Lung (tissue), 11 donors: ENCODE measurements at regions not wholly inside any gene's neighbourhood (a gene's known extent, or its start where the extent isn't known, plus 50 kb on each side); places are given as distances from the start of the nearest gene placed in this dataset.

Experiments used
- ATAC-seq: fragments of 200-7000 bp; cut with Tn5 transposase; one replicate; pipeline ENCODE4 v1.9.1; 2020; ENCODE audit warnings: moderate number of reproducible peaks; ENCODE audit not compliant: insufficient read depth, low FRiP score
- DNase-seq, 3 donors: peaks; one replicate each; pipeline ENCODE4 v3.0.0-alpha.2; 2013 to 2017
- H3K27ac ChIP-seq, 2 donors: one replicate each; pipeline ENCODE4 v1.5.1; 2013; ENCODE audit warnings: mild to moderate bottlenecking in 2 of 2, moderate library complexity in 2 of 2, control low read depth in 1 of 2, inconsistent platforms in 1 of 2, low read depth in 1 of 2, low read length in 1 of 2
- H3K27me3 ChIP-seq, 3 donors: one replicate each; pipeline ENCODE4 v1.5.1; 2013; ENCODE audit warnings: low read length in 2 of 3; ENCODE audit not compliant: control insufficient read depth in 3 of 3, insufficient read depth in 3 of 3
- H3K36me3 ChIP-seq, 4 donors: one replicate each; pipeline ENCODE4 v1.5.1; 2013; ENCODE audit warnings: low read length in 4 of 4, mild to moderate bottlenecking in 1 of 4, moderate library complexity in 1 of 4; ENCODE audit not compliant: control insufficient read depth in 4 of 4, insufficient read depth in 4 of 4
- H3K4me1 ChIP-seq, 5 donors: one replicate each; pipeline ENCODE4 v1.5.1; 2013; ENCODE audit warnings: low read length in 5 of 5, mild to moderate bottlenecking in 2 of 5, moderate library complexity in 1 of 5; ENCODE audit not compliant: control insufficient read depth in 5 of 5, insufficient read depth in 5 of 5
- H3K4me3 ChIP-seq: one replicate; pipeline ENCODE4 v1.5.1; 2013; ENCODE audit warnings: mild to moderate bottlenecking, control low read depth, moderate library complexity
- H3K9ac ChIP-seq, 2 donors: one replicate each; pipeline ENCODE4 v1.5.1; 2013; ENCODE audit warnings: low read length in 2 of 2, control low read depth in 1 of 2; ENCODE audit not compliant: insufficient read depth in 1 of 2
- H3K9me3 ChIP-seq, 4 donors: one replicate each; pipeline ENCODE4 v1.5.1; 2013; ENCODE audit warnings: low read length in 3 of 4, mild to moderate bottlenecking in 1 of 4, moderate library complexity in 1 of 4; ENCODE audit not compliant: control insufficient read depth in 4 of 4, insufficient read depth in 3 of 4
- WGBS, 2 donors: extraction: QIAGEN DNeasy Blood & Tissue Kit; methylation state at CpG; one replicate each; pipeline ENCODE4 v1.1.7; 2013; 5-methylcytosine and 5-hydroxymethylcytosine counted together
- TF ChIP-seq, protein P1 (sequence below): IDR thresholded peaks from 2 replicates; pipeline ENCODE4 v1.5.1; 2012; ENCODE audit warnings: mild to moderate bottlenecking; ENCODE audit errors: control extremely low read depth, extremely low read depth
- donor health status: control.
- donor health status: control.
- donor health status: Bipolar disorder and iron deficiency.
- donor health status: healthy.
- donor health status: DM: yes; HTN: yes; CAD: no.

DNA sequence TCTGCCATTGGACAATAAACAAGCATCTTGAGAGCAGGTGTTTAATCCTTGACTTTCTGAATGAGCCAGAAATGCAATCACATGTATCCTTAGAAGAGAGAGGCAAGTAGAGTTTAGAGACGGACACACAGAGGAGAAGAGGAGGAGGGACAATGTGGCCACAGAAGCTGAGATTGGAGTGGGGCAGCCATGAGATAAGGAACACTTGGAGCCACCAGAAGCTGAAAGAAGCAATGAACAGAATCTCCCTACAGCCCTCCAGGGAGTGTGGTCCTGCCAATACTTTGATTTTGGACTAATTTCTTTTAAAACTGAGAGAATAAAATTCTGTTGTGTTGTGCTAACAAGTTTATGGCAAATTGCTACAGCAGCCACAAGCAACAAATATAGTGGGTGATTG lies 141.0 kb downstream of the ATP6V1G3 start:
- 63 to 85% methylated on average over 1 of the region's 1 CpG for WGBS, 2 donors
- H3K9me3 ChIP-seq: no peaks in the 10 kb centered on the region
- H3K4me3 ChIP-seq: no peak overlapping the region
- no peak overlapping the region for H3K9ac ChIP-seq
- DNase-seq (no peak), ATAC-seq (no peak)
- TF ChIP-seq, protein P1, sequence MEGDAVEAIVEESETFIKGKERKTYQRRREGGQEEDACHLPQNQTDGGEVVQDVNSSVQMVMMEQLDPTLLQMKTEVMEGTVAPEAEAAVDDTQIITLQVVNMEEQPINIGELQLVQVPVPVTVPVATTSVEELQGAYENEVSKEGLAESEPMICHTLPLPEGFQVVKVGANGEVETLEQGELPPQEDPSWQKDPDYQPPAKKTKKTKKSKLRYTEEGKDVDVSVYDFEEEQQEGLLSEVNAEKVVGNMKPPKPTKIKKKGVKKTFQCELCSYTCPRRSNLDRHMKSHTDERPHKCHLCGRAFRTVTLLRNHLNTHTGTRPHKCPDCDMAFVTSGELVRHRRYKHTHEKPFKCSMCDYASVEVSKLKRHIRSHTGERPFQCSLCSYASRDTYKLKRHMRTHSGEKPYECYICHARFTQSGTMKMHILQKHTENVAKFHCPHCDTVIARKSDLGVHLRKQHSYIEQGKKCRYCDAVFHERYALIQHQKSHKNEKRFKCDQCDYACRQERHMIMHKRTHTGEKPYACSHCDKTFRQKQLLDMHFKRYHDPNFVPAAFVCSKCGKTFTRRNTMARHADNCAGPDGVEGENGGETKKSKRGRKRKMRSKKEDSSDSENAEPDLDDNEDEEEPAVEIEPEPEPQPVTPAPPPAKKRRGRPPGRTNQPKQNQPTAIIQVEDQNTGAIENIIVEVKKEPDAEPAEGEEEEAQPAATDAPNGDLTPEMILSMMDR: no peak
- H3K4me1 ChIP-seq: no peaks in the 10 kb centered on the region
- no peaks in the 10 kb centered on the region for H3K36me3 ChIP-seq
- no peaks in the 10 kb centered on the region for H3K27me3 ChIP-seq
- no peak overlapping the region for H3K27ac ChIP-seq

- TF ChIP-seq, protein P1: no peak
- Histone ChIP-seq H3K27ac (no peak overlapping the region), H3K27me3 (no peaks in the 10 kb centered on the region), H3K4me1 (no peaks in the 10 kb centered on the region), H3K4me3 (no peak overlapping the region), H3K9ac (no peak overlapping the region), H3K36me3 (no peaks in the 10 kb centered on the region), H3K9me3 (no peaks in the 10 kb centered on the region)
- ATAC-seq: no peak
- 92 to 94% methylated on average over 2 of the region's 2 CpGs for WGBS, 2 donors
- no peak for DNase-seq
Measured at GRCh38 chr1:198397208-198397808, 143.2 kb downstream of the ATP6V1G3 start.

DNA sequence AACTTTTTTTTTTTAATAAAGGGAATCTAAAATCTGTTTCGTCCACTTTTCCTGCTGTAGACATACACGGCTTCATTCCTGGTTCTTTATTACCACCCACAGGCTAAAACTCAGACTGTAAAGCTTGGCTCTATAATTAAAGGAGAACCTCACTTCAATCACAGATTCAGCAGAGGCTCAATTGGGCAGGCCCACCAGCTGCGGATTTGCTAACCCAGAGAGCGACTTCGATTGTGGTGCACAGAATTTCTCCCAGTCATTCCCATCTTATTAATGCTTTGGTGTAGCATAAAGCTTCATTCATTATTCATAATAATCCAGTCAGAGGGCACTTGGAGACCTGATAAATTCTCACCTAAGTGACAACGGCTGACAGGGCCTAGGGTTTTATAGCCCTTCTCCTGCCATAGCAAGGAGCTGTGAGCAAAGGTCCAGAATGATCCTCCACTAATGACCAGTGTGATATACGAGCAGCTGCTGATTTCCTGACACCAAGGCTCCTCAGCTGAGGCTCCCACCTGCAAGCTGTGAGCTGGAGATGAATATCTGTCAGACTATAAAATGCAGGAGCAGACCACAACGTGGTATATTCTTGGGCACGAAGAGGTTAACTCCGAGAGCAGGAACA lies 149.0 kb downstream of the ATP6V1G3 start:
- no peaks in the 10 kb centered on the region for H3K4me1 ChIP-seq
- H3K4me3 ChIP-seq: no peak overlapping the region
- no peak for DNase-seq
- H3K27ac ChIP-seq: no peak overlapping the region
- no peak for ATAC-seq
- TF ChIP-seq, protein P1: no peak
- H3K9me3 ChIP-seq: peaks cover 0 to 3% (median 0%) of the 10 kb centered on the region in 4 donors
- WGBS, 2 donors: 85 to 86% methylated on average over 10 of the region's 10 CpGs
- no peaks in the 10 kb centered on the region for H3K36me3 ChIP-seq
- H3K27me3 ChIP-seq: no peaks in the 10 kb centered on the region
- no peak overlapping the region for H3K9ac ChIP-seq
